Endodermal cell (in vitro differentiated cells): ENCODE measurements at regions not wholly inside any gene's neighbourhood (a gene's known extent, or its start where the extent isn't known, plus 50 kb on each side); places are given as distances from the start of the nearest gene placed in this dataset.

Experiments used
- DNase-seq: peaks from one replicate; pipeline ENCODE4 v3.0.0-alpha.2; 2017
- H3K27ac ChIP-seq: 2 replicates; pipeline ENCODE4 v1.5.1; 2013; ENCODE audit warnings: mild to moderate bottlenecking, low read depth, low read length, moderate library complexity
- H3K27me3 ChIP-seq: 2 replicates; pipeline ENCODE4 v1.6.1; 2013; ENCODE audit warnings: mild to moderate bottlenecking, low read length, moderate library complexity; ENCODE audit not compliant: insufficient read depth, control insufficient read depth, poor library complexity, severe bottlenecking
- H3K36me3 ChIP-seq: 2 replicates; pipeline ENCODE4 v1.7.0; 2013; ENCODE audit warnings: mild to moderate bottlenecking, low read length, moderate library complexity; ENCODE audit not compliant: control insufficient read depth, insufficient read depth
- H3K4me1 ChIP-seq: one replicate; pipeline ENCODE4 v1.7.0; 2013; ENCODE audit warnings: low read length; ENCODE audit not compliant: control insufficient read depth, insufficient read depth
- H3K4me3 ChIP-seq: 2 replicates; pipeline ENCODE4 v1.5.1; 2013; ENCODE audit warnings: mild to moderate bottlenecking, low read length, moderate library complexity
- H3K9ac ChIP-seq: 2 replicates; pipeline ENCODE4 v1.6.1; 2013; ENCODE audit warnings: mild to moderate bottlenecking, low read length, moderate library complexity; ENCODE audit not compliant: poor library complexity, severe bottlenecking; ENCODE audit errors: extremely low read depth
- H3K9me3 ChIP-seq: 2 replicates; pipeline ENCODE4 v1.6.1; 2013; ENCODE audit warnings: mild to moderate bottlenecking, low read length, moderate library complexity; ENCODE audit not compliant: control insufficient read depth
- H3K27ac Mint-ChIP-seq: 2 replicates; pipeline ENCODE4 v1.8.0; 2020; ENCODE audit warnings: mixed read lengths
- H3K27me3 Mint-ChIP-seq: 2 replicates; pipeline ENCODE4 v1.8.0; 2021; ENCODE audit warnings: mild to moderate bottlenecking, mixed read lengths; ENCODE audit not compliant: insufficient read depth
- H3K36me3 Mint-ChIP-seq: 2 replicates; pipeline ENCODE4 v1.8.0; 2020; ENCODE audit warnings: low read depth, mixed read lengths
- H3K4me1 Mint-ChIP-seq: 2 replicates; pipeline ENCODE4 v1.8.0; 2020; ENCODE audit warnings: mixed read lengths
- H3K4me3 Mint-ChIP-seq: 2 replicates; pipeline ENCODE4 v1.8.0; 2020; ENCODE audit warnings: mild to moderate bottlenecking, moderate library complexity, mixed read lengths
- H3K9me3 Mint-ChIP-seq: 2 replicates; pipeline ENCODE4 v1.8.0; 2020; ENCODE audit warnings: mild to moderate bottlenecking, mixed read lengths
- CTCF ChIP-seq: fragments of 200-600 bp; sonication (generic); conservative IDR thresholded peaks from 2 replicates; pipeline ENCODE4 v1.5.0; 2021; ENCODE audit warnings: antibody characterized with exemption, mild to moderate bottlenecking
- WGBS, 2 experiments: methylation state at CpG; one replicate each; pipeline versions ENCODE4 v1.1.5 to v1.1.7; 2013; ENCODE audit warnings: missing lambda C conversion rate in 2 of 2, mixed read lengths in 1 of 2; ENCODE audit not compliant: insufficient coverage in 1 of 2, insufficient read length in 1 of 2; 5-methylcytosine and 5-hydroxymethylcytosine counted together

GRCh38 chr5:101160002-101160401 lies 256.9 kb upstream of the ST8SIA4 start:
- no peak for TF ChIP-seq CTCF
- no peaks in the 10 kb centered on the region for H3K27me3 ChIP-seq
- H3K27ac ChIP-seq = no peak overlapping the region
- no peak overlapping the region for H3K9ac ChIP-seq
- no peaks in the 10 kb centered on the region for H3K4me1 Mint-ChIP-seq
- H3K4me1 ChIP-seq = no peaks in the 10 kb centered on the region
- DNase-seq = no peak
- peaks cover 23% of the 10 kb centered on the region for H3K36me3 Mint-ChIP-seq
- 95% methylated on average over 1 of the region's 1 CpG; no CpG with 5 or more reads in 1 of the 2 experiments for WGBS, 2 experiments
- H3K4me3 Mint-ChIP-seq = no peak overlapping the region
- H3K27me3 Mint-ChIP-seq = no peaks in the 10 kb centered on the region
- peaks cover 13% of the 10 kb centered on the region for H3K9me3 Mint-ChIP-seq
- H3K4me3 ChIP-seq = no peak overlapping the region
- H3K36me3 ChIP-seq = no peaks in the 10 kb centered on the region
- no peak overlapping the region for H3K27ac Mint-ChIP-seq
- H3K9me3 ChIP-seq = peaks cover 21% of the 10 kb centered on the region

- no peak overlapping the region for H3K27ac ChIP-seq
- H3K4me1 Mint-ChIP-seq = no peaks in the 10 kb centered on the region
- H3K36me3 ChIP-seq = no peaks in the 10 kb centered on the region
- H3K36me3 Mint-ChIP-seq = peaks cover 18% of the 10 kb centered on the region
- H3K27ac Mint-ChIP-seq = no peak overlapping the region
- DNase-seq = no peak
- no peak overlapping the region for H3K4me3 ChIP-seq
- no peaks in the 10 kb centered on the region for H3K27me3 Mint-ChIP-seq
- WGBS, 2 experiments = 93% methylated on average over 2 of the region's 2 CpGs; no CpG with 5 or more reads in 1 of the 2 experiments
- H3K9ac ChIP-seq = no peak overlapping the region
- H3K4me1 ChIP-seq = no peaks in the 10 kb centered on the region
- peaks cover 13% of the 10 kb centered on the region for H3K9me3 Mint-ChIP-seq
- peaks cover 21% of the 10 kb centered on the region for H3K9me3 ChIP-seq
- TF ChIP-seq CTCF = no peak
- no peak overlapping the region for H3K4me3 Mint-ChIP-seq
- H3K27me3 ChIP-seq = no peaks in the 10 kb centered on the region
Observed at GRCh38 chr5:101159006-101159405, 255.9 kb upstream of the ST8SIA4 start.

- DNase-seq = no peak
- no peak overlapping the region for H3K27ac Mint-ChIP-seq
- no CpG with 5 or more reads among the region's 1 CpG for WGBS, 2 experiments
- peaks cover 14% of the 10 kb centered on the region for H3K9me3 ChIP-seq
- H3K27ac ChIP-seq = no peak overlapping the region
- no peak overlapping the region for H3K4me3 ChIP-seq
- H3K27me3 ChIP-seq = no peaks in the 10 kb centered on the region
- peaks cover 8% of the 10 kb centered on the region for H3K9me3 Mint-ChIP-seq
- TF ChIP-seq CTCF = no peak
- no peaks in the 10 kb centered on the region for H3K4me1 ChIP-seq
- H3K36me3 ChIP-seq = no peaks in the 10 kb centered on the region
- no peaks in the 10 kb centered on the region for H3K27me3 Mint-ChIP-seq
- peaks cover 8% of the 10 kb centered on the region for H3K36me3 Mint-ChIP-seq
- no peaks in the 10 kb centered on the region for H3K4me1 Mint-ChIP-seq
- H3K9ac ChIP-seq = no peak overlapping the region
- H3K4me3 Mint-ChIP-seq = no peak overlapping the region
Observed at GRCh38 chr5:101153526-101153925, 250.4 kb upstream of the ST8SIA4 start.
